HG03442 (cell line): ENCODE measurements at regions not wholly inside any gene's neighbourhood (a gene's known extent, or its start where the extent isn't known, plus 50 kb on each side); places are given as distances from the start of the nearest gene placed in this dataset.
"Not testable (repeated sequence)": the region's sequence is repeated elsewhere in the genome, so short reads cannot be mapped to it uniquely, and the experiment has no call there.

Experiments used
- ATAC-seq: cut with Tn5 transposase; IDR thresholded peaks from one replicate; pipeline ENCODE4 v1.9.1; 2021; ENCODE audit warnings: mild to moderate bottlenecking, moderate library complexity; ENCODE audit not compliant: unreplicated experiment

- ATAC-seq, result no peak
These were observed 620.8 kb upstream of the AUTS2 start for GRCh38 chr7:68977385-68978055.

GRCh38 chr7:68978710-68979109 lies 619.6 kb upstream of the AUTS2 start:
- ATAC-seq, result no peak

- ATAC-seq, result no peak
These were observed 618.3 kb upstream of the AUTS2 start for GRCh38 chr7:68980011-68980410.

GRCh38 chr7:68980432-68980831 lies 617.8 kb upstream of the AUTS2 start:
- not testable (repeated sequence) for ATAC-seq

GRCh38 chr7:68984306-68984705 lies 614.0 kb upstream of the AUTS2 start:
- ATAC-seq, result no peak

- ATAC-seq, result no peak
These were observed 603.4 kb upstream of the AUTS2 start for GRCh38 chr7:68994841-68995240.

GRCh38 chr7:68998136-68998535 lies 600.1 kb upstream of the AUTS2 start:
- no peak for ATAC-seq

GRCh38 chr7:69002416-69002815 lies 595.9 kb upstream of the AUTS2 start:
- no peak for ATAC-seq

GRCh38 chr7:69012149-69012548 lies 586.1 kb upstream of the AUTS2 start:
- ATAC-seq, result no peak

GRCh38 chr7:69017208-69017607 lies 581.1 kb upstream of the AUTS2 start:
- ATAC-seq, result no peak

- ATAC-seq, result no peak
These were observed 580.1 kb upstream of the AUTS2 start for GRCh38 chr7:69018200-69018599.

GRCh38 chr7:69019437-69019836 lies 578.8 kb upstream of the AUTS2 start:
- no peak for ATAC-seq

GRCh38 chr7:69020536-69020935 lies 577.7 kb upstream of the AUTS2 start:
- no peak for ATAC-seq

GRCh38 chr7:69025249-69025648 lies 573.0 kb upstream of the AUTS2 start:
- no peak for ATAC-seq

- no peak for ATAC-seq
These were observed 565.4 kb upstream of the AUTS2 start for GRCh38 chr7:69032848-69033247.

- no peak for ATAC-seq
These were observed 562.4 kb upstream of the AUTS2 start for GRCh38 chr7:69035826-69036225.

- no peak for ATAC-seq
These were observed 562.0 kb upstream of the AUTS2 start for GRCh38 chr7:69036301-69036700.

GRCh38 chr7:69038915-69039314 lies 559.4 kb upstream of the AUTS2 start:
- ATAC-seq, result no peak

- no peak for ATAC-seq
These were observed 556.1 kb upstream of the AUTS2 start for GRCh38 chr7:69042138-69042537.

- ATAC-seq, result no peak
These were observed 551.0 kb upstream of the AUTS2 start for GRCh38 chr7:69047151-69047754.

GRCh38 chr7:69049326-69049725 lies 548.9 kb upstream of the AUTS2 start:
- no peak for ATAC-seq

- ATAC-seq, result no peak
These were observed 545.8 kb upstream of the AUTS2 start for GRCh38 chr7:69052447-69052846.

- ATAC-seq, result no peak
These were observed 537.8 kb upstream of the AUTS2 start for GRCh38 chr7:69060516-69060915.
